OCI-LY1 (cell line): ENCODE measurements at regions not wholly inside any gene's neighbourhood (a gene's known extent, or its start where the extent isn't known, plus 50 kb on each side); places are given as distances from the start of the nearest gene placed in this dataset.

Experiments
- EZH2 ChIP-seq: fragments of 200-600 bp; sonication (generic), shearing (Covaris generic); IDR thresholded peaks from 2 replicates; pipeline ENCODE4 v1.8.0; 2017; ENCODE audit warnings: borderline replicate concordance, mixed run types, mild to moderate bottlenecking, antibody characterized with exemption, low read length, moderate library complexity, mixed read lengths
- TF ChIP-seq, protein P1 (sequence below): fragments of 200-600 bp; sonication (generic), shearing (Covaris generic); IDR thresholded peaks from 2 replicates; pipeline ENCODE4 v1.5.1; 2017; ENCODE audit warnings: mild to moderate bottlenecking, antibody characterized with exemption, low read length, moderate library complexity, mixed read lengths

DNA sequence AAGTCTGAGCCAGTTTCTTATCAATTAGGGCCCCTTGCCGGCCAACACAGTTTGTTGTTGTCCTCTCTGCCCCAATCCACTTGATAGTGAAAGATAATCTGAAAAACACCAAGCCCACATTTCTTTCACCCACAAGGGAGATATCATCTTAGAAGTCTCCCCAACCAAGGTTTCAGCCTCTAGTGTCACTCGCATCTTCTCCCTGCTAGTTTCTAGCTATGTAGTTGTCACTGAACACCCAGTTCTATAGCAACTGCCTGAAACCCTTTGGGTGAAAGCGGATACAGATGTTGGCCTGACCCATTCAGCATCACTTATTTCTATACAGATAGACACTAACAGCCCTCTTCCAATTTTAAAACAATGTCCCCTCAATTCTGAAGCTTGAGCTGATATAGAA lies 116.3 kb downstream of the BMP15 start:
- TF ChIP-seq, protein P1, sequence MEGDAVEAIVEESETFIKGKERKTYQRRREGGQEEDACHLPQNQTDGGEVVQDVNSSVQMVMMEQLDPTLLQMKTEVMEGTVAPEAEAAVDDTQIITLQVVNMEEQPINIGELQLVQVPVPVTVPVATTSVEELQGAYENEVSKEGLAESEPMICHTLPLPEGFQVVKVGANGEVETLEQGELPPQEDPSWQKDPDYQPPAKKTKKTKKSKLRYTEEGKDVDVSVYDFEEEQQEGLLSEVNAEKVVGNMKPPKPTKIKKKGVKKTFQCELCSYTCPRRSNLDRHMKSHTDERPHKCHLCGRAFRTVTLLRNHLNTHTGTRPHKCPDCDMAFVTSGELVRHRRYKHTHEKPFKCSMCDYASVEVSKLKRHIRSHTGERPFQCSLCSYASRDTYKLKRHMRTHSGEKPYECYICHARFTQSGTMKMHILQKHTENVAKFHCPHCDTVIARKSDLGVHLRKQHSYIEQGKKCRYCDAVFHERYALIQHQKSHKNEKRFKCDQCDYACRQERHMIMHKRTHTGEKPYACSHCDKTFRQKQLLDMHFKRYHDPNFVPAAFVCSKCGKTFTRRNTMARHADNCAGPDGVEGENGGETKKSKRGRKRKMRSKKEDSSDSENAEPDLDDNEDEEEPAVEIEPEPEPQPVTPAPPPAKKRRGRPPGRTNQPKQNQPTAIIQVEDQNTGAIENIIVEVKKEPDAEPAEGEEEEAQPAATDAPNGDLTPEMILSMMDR, result no peak
- TF ChIP-seq EZH2, result no peak
